ENCODE measurements at regions not wholly inside any gene's neighbourhood (a gene's known extent, or its start where the extent isn't known, plus 50 kb on each side); places are given as distances from the start of the nearest gene placed in this dataset.

- TF ChIP-seq ZNF692 (tag by site-specific recombination; IDR thresholded peaks at IDR 0.05) (no peak), ZNF548 (tag by site-specific recombination; IDR thresholded peaks at IDR 0.05) (no peak), ZNF626 (tag by site-specific recombination; IDR thresholded peaks at IDR 0.05) (no peak), ZNF19 (tag by site-specific recombination; IDR thresholded peaks at IDR 0.05; ENCODE audit: low read depth) (no peak), ZNF518A (tag by site-specific recombination; conservative IDR thresholded peaks at IDR 0.05; ENCODE audit: low read depth) (no peak), GLI4 (tag by site-specific recombination; IDR thresholded peaks at IDR 0.05) (no peak), ZNF280D (tag by site-specific recombination; IDR thresholded peaks at IDR 0.05) (no peak), ZBTB20 (tag by site-specific recombination; IDR thresholded peaks at IDR 0.05) (no peak), HOXD13 (CRISPR knock-in tag; IDR thresholded peaks at IDR 0.05; ENCODE audit: borderline replicate concordance) (no peak), ZNF239 (tag by site-specific recombination; IDR thresholded peaks at IDR 0.05) (no peak), SP7 (tag by site-specific recombination; IDR thresholded peaks at IDR 0.05) (no peak), ZBTB6 (tag by site-specific recombination; IDR thresholded peaks at IDR 0.05) (no peak)
Measured at GRCh38 chr4:136302566-136302965, 1229.7 kb downstream of the PCDH18 start (continued).

GRCh38 chr4:136301749-136302495 lies 1230.4 kb downstream of the PCDH18 start:
- Histone ChIP-seq H3K4me1 (ENCODE audit: control insufficient read depth, insufficient read depth, low read length) (no peaks in the 10 kb centered on the region), H3K9me3 (ENCODE audit: control insufficient read depth, insufficient read depth, low read depth, low read length) (no peaks in the 10 kb centered on the region), H3K27ac (ENCODE audit: extremely low read depth, low read depth, low read length) (no peak overlapping the region), H3K4me3 (ENCODE audit: low read depth, low read length) (no peak overlapping the region), H3K36me3 (ENCODE audit: control insufficient read depth in 2 of 2, insufficient read depth in 1 of 2, low read length in 2 of 2) (no peaks in the 10 kb centered on the region)
- POLR2A ChIA-PET = no interaction called here
- CTCF ChIA-PET = interaction anchor here (0.7 kb wide), 1 partner anchor 33 kb away, joined by 3 read pairs; no protein-coding TSS in a partner anchor
- no peak for TF ChIP-seq ZNF514 (tag by site-specific recombination; IDR thresholded peaks at IDR 0.05)
- TF ChIP-seq ZBTB48 (tag by site-specific recombination; IDR thresholded peaks at IDR 0.05) = no peak
- no peak for TF ChIP-seq ZNF791 (tag by site-specific recombination; IDR thresholded peaks at IDR 0.05)
- no peak for TF ChIP-seq HOXC10 (CRISPR knock-in tag; IDR thresholded peaks at IDR 0.05)
- no peak for TF ChIP-seq EGR2 (tag by site-specific recombination; IDR thresholded peaks at IDR 0.05; ENCODE audit: low read depth)
- TF ChIP-seq ZNF274 (IDR thresholded peaks at IDR 0.05; ENCODE audit: low read length) = no peak
- TF ChIP-seq ZNF274 (tag by site-specific recombination; IDR thresholded peaks at IDR 0.05; ENCODE audit: borderline replicate concordance) = no peak
- no peak for TF ChIP-seq REST (tag by site-specific recombination; IDR thresholded peaks at IDR 0.05)
- no peak for TF ChIP-seq ZNF701 (tag by site-specific recombination; IDR thresholded peaks at IDR 0.05)
- no peak for TF ChIP-seq ZNF521 (tag by site-specific recombination; IDR thresholded peaks at IDR 0.05)
- no peak for TF ChIP-seq ZSCAN16 (tag by site-specific recombination; IDR thresholded peaks at IDR 0.05)
